HG03521 (cell line): ENCODE measurements at regions not wholly inside any gene's neighbourhood (a gene's known extent, or its start where the extent isn't known, plus 50 kb on each side); places are given as distances from the start of the nearest gene placed in this dataset.
"Not testable (repeated sequence)": the region's sequence is repeated elsewhere in the genome, so short reads cannot be mapped to it uniquely, and the experiment has no call there.

Experiments used
- ATAC-seq: cut with Tn5 transposase; IDR thresholded peaks from one replicate; pipeline ENCODE4 v1.9.1; 2021; ENCODE audit warnings: mild to moderate bottlenecking, moderate library complexity; ENCODE audit not compliant: unreplicated experiment

DNA sequence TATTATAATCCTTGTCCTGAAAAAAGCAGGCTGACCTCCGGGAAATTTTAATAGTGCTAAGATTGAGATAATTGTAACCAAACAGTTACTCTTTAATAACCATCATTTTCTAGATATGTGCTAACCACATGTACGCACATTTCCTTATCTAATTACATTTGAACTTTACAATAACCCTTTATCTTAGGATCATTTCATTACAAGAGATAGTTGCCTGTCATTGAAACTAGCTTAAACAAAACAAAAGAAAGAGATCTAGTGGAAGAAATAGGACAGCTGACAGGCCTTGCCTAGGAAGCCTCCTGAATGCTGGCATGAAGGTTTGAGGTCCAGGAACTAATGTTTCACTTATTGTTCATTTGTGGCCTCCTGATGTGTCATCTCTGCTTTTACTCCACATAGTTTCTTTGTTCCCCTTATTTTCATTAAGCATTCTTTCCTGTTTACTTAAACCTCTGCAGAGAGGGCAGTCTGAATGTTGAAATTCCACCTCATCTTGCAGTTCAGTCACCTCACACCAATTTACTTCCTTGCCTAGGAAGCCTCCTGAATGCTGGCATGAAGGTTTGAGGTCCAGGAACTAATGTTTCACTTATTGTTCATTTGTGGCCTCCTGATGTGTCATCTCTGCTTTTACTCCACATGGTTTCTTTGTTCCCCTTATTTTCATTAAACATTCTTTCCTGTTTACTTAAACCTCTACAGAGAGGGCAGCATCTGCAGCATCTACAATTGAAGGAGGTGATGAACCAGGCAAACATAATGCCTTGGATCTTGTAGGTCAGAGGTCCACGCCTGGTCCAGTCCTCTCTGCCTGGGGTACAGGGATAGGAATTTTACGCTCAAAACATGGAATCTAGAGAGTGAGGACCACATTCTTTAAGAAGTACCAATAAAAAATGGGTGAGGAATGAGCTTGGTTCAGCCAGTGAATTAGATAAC lies 247.5 kb downstream of the SPATA31A6 start:
- ATAC-seq = not testable (repeated sequence)

DNA sequence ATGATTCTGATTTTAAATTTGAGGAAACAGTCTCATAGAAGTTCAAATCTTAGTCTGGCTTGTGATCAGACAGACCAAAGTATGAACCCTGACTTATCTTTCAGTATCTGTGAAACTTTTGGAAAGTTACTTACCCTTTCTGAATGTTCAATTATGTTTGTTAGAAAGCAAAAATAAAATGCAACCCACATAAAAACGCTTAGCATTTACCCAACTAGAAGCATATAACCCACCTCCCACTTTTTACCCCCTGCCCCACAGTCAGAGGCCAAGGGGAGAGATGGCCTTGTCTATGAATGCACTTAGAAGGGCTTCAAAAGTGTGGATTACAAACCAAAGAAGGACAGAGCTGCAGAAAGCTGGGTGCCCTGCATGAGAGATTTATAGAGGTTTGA lies 248.2 kb downstream of the SPATA31A6 start:
- not testable (repeated sequence) for ATAC-seq

GRCh38 chr9:42434844-42435714 lies 251.6 kb downstream of the SPATA31A6 start:
- ATAC-seq = not testable (repeated sequence)

GRCh38 chr9:42435715-42436342 lies 252.4 kb downstream of the SPATA31A6 start:
- not testable (repeated sequence) for ATAC-seq

- ATAC-seq = not testable (repeated sequence)
These were observed 253.7 kb downstream of the SPATA31A6 start for GRCh38 chr9:42437057-42437759.

- not testable (repeated sequence) for ATAC-seq
These were observed 259.2 kb downstream of the SPATA31A6 start for GRCh38 chr9:42442680-42443079.

- not testable (repeated sequence) for ATAC-seq
These were observed 260.0 kb downstream of the SPATA31A6 start for GRCh38 chr9:42443414-42443813.

GRCh38 chr9:42461436-42461835 lies 278.0 kb downstream of the SPATA31A6 start:
- not testable (repeated sequence) for ATAC-seq

- ATAC-seq = not testable (repeated sequence)
These were observed 278.4 kb downstream of the SPATA31A6 start for GRCh38 chr9:42461863-42462262.

GRCh38 chr9:42463981-42464380 lies 280.5 kb downstream of the SPATA31A6 start:
- not testable (repeated sequence) for ATAC-seq

GRCh38 chr9:42470577-42470976 lies 287.1 kb downstream of the SPATA31A6 start:
- ATAC-seq = not testable (repeated sequence)

- ATAC-seq = not testable (repeated sequence)
These were observed 307.5 kb downstream of the SPATA31A6 start for GRCh38 chr9:42490989-42491388.

GRCh38 chr9:42502620-42503264 lies 319.3 kb downstream of the SPATA31A6 start:
- ATAC-seq = not testable (repeated sequence)

GRCh38 chr9:42508111-42508510 lies 324.7 kb downstream of the SPATA31A6 start:
- not testable (repeated sequence) for ATAC-seq

DNA sequence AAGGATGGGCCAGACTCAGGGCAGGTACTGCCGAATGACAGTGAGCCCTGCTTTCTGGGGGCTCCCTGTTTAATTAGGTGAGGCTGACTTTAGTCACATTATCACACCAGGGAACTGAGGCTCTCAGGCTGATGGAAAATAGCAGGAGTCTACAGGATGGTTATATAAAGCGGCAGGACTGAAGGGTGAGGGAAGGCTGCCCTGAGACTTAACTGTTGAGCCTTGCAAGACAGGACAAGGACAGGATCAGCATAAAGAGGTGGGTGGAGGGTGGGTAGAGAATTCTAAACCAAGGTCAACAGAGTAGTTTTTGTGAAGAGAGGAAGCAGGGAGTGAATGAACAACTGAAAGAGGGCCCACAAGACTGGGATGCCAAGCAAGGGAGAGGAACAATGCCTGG lies 330.1 kb downstream of the SPATA31A6 start:
- ATAC-seq = not testable (repeated sequence)

DNA sequence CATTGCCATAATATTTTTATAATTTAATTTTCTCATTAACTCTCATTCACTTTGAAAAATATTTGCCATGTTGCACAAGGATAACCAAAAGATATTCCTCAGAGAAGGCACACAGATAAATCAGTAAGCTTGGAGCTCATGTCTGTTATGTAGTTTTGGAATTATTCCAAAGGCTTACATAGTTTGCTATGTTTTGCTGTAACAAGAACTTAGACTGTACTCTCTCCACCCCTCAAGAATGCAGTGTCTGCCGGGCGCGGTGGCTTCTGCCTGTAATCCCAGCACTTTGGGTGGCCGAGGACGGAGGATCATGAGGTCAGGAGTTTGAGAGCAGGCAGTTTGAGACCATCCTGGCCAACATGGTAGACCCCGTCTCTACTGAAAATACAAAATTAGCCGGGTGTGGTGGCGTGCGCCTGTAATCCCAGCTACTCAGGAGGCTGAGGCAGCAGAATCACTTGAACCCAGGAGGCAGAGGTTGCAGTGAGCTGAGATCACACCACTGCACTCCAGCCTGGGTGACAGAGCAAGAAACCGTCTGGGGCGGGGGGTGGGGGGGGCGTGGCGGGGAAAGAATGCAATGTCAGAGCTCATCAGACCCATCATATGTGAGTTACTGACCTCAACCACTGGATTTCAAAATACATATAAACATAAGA lies 351.0 kb downstream of the SPATA31A6 start:
- not testable (repeated sequence) for ATAC-seq

DNA sequence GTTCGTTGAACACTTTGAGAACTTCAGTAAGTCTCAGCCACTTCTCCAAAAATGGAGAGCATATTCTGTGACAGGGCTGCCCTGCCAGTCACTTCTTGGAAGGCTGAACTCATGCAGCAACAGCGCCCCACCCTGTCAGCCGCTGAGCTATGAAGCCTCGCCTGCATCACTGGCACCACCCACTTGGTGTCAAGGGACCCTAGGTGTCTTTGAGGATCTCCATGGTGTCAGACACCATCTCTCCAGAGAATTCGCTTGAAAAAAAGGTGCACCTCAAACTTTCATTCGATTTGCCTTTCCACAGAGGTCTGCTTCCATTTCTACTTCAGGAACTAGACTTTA lies 351.5 kb downstream of the SPATA31A6 start:
- ATAC-seq = not testable (repeated sequence)

GRCh38 chr9:42550789-42551357 lies 367.4 kb downstream of the SPATA31A6 start:
- peak; percentile 80 for ATAC-seq

GRCh38 chr9:42568530-42568929 lies 385.1 kb downstream of the SPATA31A6 start:
- ATAC-seq = not testable (repeated sequence)
